GM12878 (cell line): ENCODE measurements at regions not wholly inside any gene's neighbourhood (a gene's known extent, or its start where the extent isn't known, plus 50 kb on each side); places are given as distances from the start of the nearest gene placed in this dataset.

Source experiments
- ATF2 ChIP-seq: IDR thresholded peaks from 2 replicates; pipeline ENCODE4 v1.6.1; 2012; ENCODE audit warnings: low read length, inconsistent platforms
- BACH1 ChIP-seq: fragments of 450-650 bp; IDR thresholded peaks from 2 replicates; pipeline ENCODE4 v1.6.1; 2017; ENCODE audit warnings: mild to moderate bottlenecking, borderline replicate concordance
- CTCF ChIP-seq, 3 experiments: IDR thresholded peaks in 2 of 3; conservative IDR thresholded peaks in 1 of 3; 2 replicates each; pipeline ENCODE4 v1.5.1; 2011; ENCODE audit warnings: low read depth in 3 of 3, low read length in 3 of 3, mild to moderate bottlenecking in 3 of 3, control low read depth in 2 of 3, moderate library complexity in 2 of 3, inconsistent platforms in 1 of 3, mixed read lengths in 1 of 3; ENCODE audit not compliant: control insufficient read depth in 2 of 3, insufficient read depth in 1 of 3; ENCODE audit errors: extremely low read depth in 1 of 3
- EGR1 ChIP-seq, 2 experiments: IDR thresholded peaks; 1 replicate in 1 of 2; 2 replicates in 1 of 2; pipeline ENCODE4 v1.6.1; 2011 to 2012; ENCODE audit warnings: low read depth in 2 of 2, low read length in 2 of 2, borderline replicate concordance in 1 of 2, mild to moderate bottlenecking in 1 of 2, moderate library complexity in 1 of 2
- EZH2 ChIP-seq: IDR thresholded peaks from 2 replicates; pipeline ENCODE4 v1.6.1; 2012; ENCODE audit warnings: low read depth, mild to moderate bottlenecking, control low read depth, inconsistent platforms, low read length, borderline replicate concordance; ENCODE audit not compliant: control insufficient read depth
- KDM1A ChIP-seq: fragments of 200-600 bp; sonication (generic); IDR thresholded peaks from 2 replicates; pipeline ENCODE4 v1.6.1; 2016; ENCODE audit warnings: borderline replicate concordance
- NRF1 ChIP-seq: conservative IDR thresholded peaks from 2 replicates; pipeline ENCODE4 v1.6.1; 2011; ENCODE audit warnings: mild to moderate bottlenecking, low read depth, low read length, improper control_type of control experiment
- POLR2A ChIP-seq: IDR thresholded peaks from 2 replicates; pipeline ENCODE4 v1.6.1; 2011; ENCODE audit warnings: low read depth, mild to moderate bottlenecking, low read length
- REST ChIP-seq: IDR thresholded peaks from 2 replicates; pipeline ENCODE4 v1.6.1; 2012; ENCODE audit warnings: mild to moderate bottlenecking, low read depth, low read length
- RFX5 ChIP-seq: IDR thresholded peaks from 2 replicates; pipeline ENCODE4 v1.6.1; 2011; ENCODE audit warnings: low read depth, low read length, improper control_type of control experiment
- SPI1 ChIP-seq: IDR thresholded peaks from 2 replicates; pipeline ENCODE4 v1.6.1; 2011; ENCODE audit warnings: low read depth, mild to moderate bottlenecking, low read length, moderate library complexity, borderline replicate concordance; ENCODE audit not compliant: insufficient read depth
- STAT3 ChIP-seq: IDR thresholded peaks from 2 replicates; pipeline ENCODE4 v1.6.1; 2011; ENCODE audit warnings: low read depth, low read length, improper control_type of control experiment
- YY1 ChIP-seq: IDR thresholded peaks from 2 replicates; pipeline ENCODE4 v1.6.1; 2011; ENCODE audit warnings: low read depth, mild to moderate bottlenecking, low read length

- no peak for TF ChIP-seq SPI1
- TF ChIP-seq EZH2: no peak
- no peak for TF ChIP-seq ATF2
- no peak for TF ChIP-seq REST
- TF ChIP-seq KDM1A: no peak
- no peak for TF ChIP-seq CTCF (IDR thresholded peaks at IDR 0.05 in 2 of 3, conservative IDR thresholded peaks at IDR 0.05 in 1 of 3; ENCODE audit: control insufficient read depth in 2 of 3, extremely low read depth in 1 of 3, insufficient read depth in 1 of 3, low read depth in 3 of 3, low read length in 3 of 3)
- TF ChIP-seq EGR1 (IDR thresholded peaks at IDR 0.05; ENCODE audit: borderline replicate concordance in 1 of 2, low read depth in 2 of 2, low read length in 2 of 2): no peak
- no peak for TF ChIP-seq YY1
- no peak for TF ChIP-seq NRF1
- no peak for TF ChIP-seq POLR2A
- no peak for TF ChIP-seq BACH1
- no peak for TF ChIP-seq STAT3
- TF ChIP-seq RFX5: no peak
These were observed 159.2 kb downstream of the CYLD start for GRCh38 chr16:50901062-50901461.
